Pulmonary artery endothelial cell (primary cell): ENCODE measurements at regions not wholly inside any gene's neighbourhood (a gene's known extent, or its start where the extent isn't known, plus 50 kb on each side); places are given as distances from the start of the nearest gene placed in this dataset.

ENCODE experiments used
- DNase-seq: peaks from one replicate; pipeline ENCODE4 v3.0.0-alpha.2; 2011; ENCODE audit warnings: low read depth, low spot score

DNA sequence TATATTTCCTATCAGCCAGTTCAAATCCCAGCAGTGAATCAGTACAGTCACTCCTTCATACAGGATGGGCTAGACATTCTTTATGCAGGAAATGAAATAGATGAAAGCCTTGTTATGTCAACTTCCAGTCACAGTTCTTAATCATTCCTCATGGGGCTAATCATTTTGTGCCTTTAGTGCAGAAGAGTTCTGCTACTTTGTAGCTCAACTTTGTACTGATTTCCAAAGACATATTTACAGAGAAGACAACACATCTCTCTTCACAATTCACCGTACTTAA is 593.9 kb upstream of the NETO1 start:
- no peak for DNase-seq

DNA sequence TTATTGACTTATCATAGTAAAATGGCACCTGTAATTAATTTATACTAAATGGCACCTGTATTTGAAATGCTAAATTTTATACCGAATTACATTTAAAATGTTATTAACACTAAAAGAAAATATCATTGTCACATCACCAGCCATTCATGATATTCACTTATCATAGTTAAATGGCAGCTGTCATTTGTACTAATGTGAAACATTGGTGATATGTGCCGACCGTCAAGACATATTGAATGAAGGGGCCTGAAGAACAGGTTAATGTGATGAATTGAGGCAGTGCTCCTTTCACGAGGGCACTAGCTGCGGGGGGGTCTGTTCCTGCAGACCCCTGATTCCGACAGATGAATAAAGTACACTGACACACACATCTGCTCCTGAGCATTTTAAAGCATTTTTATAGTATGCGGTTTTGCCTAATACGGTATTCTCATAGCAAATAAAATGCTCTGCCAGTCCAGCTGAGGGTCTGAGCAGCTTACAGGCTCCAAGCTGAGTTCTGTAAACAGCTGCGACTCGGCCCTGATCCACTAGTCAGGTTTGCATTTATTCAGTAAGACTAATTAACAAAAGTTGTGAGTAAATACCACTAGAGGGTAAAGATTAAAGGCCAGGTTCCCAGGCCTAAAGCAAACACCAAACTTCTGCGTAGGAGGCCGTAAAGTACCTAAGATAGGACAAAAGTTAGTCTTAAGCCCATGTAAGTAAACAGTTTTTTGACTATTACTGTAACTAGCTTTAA is 593.4 kb upstream of the NETO1 start:
- DNase-seq = no peak

DNA sequence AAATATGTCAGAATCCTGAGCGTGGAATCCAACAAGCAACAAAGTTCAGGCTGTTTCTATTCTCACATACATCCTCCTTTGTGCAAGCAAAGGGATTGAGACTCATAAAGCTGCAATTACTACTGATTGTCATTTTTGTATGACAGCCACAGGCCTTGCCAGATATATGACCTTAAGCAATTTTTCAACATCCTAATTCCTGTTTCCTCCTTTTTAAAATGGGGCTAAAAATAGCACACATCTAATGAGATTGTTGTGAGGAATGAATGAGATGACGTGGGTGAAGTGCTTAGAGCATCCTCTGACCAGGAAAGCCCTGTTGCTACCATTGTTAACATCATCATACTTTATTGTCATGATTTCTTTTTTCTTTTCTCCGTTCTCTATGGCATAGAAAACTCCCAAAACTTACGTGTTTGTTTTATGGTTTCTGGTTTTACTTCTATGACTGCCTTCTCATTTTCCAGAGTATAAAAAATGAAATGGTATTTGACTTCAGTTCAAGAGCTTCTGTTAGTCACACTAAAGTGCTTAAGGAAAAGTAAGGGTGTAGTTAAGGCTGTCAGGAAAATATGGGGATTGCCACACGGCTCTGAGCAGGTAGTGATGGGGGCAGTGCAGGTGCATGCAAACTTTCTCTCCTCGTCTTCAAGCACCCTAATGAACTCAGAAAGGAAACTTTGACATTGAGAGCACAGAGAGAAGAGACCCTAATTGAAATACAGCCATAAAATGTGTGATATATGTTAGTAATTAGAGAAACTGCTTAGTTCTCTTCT is 590.6 kb upstream of the NETO1 start:
- DNase-seq = no peak

DNA sequence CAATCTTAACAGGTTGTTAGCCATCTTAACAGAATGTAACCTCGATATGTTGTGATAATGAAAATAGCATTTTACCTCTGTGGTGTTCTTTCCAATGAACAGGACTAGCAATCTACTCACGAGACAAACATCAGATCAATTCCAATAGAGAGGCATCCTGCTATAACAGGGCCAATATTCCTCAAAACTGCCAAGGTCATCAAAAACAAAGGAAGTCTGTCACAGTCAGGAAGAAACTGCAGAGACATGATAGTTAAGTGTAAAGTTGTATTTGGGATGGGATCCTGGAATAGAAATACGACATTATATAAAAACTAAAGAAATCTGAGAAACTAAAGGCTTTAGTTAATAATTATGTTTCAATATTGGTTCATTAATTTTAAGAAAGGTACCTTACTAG is 588.9 kb upstream of the NETO1 start:
- no peak for DNase-seq

DNA sequence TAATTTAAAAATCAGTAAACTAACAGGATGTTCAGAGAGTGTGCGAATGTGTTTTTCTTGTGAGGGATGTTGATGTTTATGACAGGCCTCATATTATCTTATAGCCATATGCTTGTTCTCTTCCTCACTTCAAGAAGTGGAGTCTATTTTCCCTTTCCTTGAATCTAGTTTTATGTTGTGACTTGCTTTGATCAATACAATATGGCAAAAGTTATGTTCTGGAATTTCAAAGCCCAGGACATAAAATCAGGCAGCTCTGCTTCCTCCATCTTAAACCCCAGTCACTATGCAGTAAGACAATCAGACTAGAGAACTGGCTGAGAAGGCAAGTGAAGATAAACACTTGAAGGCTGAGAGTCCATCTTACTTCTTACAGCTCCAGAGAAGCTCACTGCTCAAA is 585.1 kb upstream of the NETO1 start:
- no peak for DNase-seq

DNA sequence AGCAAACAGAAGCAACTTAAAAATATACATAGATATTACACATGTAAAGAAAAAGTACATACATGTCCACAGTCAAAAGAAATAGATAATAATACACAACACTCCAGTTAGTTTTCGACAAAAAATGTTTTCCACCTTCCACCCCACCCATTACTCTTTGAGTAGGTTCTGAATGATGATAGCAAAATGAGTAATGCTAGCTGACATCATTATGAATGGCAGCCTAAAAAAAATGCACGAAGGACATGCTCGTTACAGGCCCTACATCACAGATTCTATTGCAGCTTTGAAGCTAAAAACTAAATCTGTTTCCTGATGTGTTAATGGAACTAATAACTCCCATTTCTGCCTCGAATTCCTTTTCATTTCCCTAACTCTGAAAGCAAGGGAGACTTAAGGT is 578.7 kb upstream of the NETO1 start:
- no peak for DNase-seq

DNA sequence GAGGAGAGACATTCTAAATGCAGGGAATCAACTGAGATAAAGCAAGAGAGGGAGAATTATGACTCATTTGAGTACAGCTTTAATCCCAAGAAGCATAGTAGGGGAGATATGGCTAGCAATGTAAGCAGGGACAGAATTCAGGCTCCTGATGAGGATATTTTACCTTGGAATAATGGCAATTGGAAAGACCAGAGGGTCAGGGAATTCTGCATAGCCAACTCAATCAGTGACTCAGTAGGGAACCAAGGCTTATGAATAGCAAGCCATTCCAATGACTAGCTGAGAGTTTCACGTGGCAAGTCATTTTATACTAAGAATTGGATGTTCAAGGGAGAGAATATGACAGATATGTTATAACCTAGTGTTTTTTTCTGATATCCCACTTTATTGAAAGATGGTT is 563.8 kb upstream of the NETO1 start:
- DNase-seq = no peak

DNA sequence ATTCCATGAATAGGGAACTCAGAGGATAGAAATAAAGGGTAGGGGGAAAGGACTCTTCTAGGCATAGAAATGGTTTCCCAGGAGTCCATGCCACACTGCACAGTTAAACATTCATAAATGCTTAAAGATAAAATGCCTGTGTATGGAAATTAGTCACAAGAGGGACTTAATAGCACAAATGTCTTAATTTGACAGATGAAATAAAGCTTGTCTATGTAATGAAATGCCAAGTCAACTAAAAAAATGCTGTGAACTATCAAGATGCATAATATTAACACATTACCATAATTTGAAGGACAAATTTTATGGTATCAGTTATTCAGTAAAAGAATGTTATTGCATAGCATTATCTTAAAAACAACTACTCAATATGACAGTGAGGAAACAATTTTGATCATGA is 553.2 kb upstream of the NETO1 start:
- DNase-seq = no peak

DNA sequence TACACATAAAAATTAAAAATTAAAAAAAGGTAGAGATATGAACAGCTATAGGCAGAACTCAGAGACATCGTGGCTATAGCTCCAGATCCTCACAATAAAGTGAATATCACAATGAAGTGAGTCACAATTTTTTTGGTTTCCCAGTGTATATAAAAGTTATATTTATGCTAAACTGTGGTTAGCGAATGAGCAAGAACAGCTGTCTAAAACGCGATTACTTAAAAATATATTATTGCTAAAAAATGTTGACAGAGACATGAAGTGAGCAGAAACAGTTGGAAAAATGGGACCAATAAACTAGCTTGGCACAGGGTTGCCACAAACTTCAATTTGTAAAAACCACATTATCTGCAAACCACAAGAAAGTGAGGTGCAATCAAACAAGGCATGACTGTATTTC is 551.7 kb upstream of the NETO1 start:
- DNase-seq = no peak

DNA sequence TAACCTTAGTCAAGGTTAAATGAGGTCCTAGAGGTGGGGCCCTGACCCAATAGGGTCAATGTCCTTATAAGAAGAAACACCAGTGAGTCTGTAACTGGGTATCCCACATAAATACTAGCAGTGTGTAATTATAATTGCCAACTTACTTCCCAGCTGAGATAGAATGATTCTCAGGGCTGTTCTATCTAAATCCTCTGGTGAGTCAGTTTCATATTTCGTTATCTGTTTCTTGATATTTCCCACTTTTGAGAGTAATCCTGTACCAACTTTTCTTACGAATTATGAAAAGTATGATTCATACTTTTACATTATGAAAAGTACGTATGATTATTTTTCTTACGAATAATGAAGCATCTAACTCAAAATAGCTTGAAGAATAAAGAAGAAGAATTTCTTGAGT is 546.8 kb upstream of the NETO1 start:
- DNase-seq = no peak

DNA sequence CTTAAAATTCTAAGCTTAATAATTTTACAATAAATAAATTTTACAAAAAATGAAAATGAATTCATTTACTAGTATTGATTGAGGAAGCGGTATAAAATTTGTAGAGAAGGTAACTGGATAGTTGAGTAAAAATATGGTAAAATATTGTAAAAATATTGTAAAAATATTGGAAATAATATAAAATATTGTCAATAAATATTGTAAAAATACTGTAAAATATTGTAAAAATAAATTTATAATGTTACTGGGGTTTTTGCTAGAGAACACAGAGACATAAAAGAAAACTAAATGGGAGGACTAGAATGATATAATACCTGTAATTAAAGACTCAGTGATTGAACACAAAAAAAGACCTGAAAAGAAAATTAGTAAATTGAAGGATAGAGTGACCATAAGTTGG is 546.3 kb upstream of the NETO1 start:
- no peak for DNase-seq

DNA sequence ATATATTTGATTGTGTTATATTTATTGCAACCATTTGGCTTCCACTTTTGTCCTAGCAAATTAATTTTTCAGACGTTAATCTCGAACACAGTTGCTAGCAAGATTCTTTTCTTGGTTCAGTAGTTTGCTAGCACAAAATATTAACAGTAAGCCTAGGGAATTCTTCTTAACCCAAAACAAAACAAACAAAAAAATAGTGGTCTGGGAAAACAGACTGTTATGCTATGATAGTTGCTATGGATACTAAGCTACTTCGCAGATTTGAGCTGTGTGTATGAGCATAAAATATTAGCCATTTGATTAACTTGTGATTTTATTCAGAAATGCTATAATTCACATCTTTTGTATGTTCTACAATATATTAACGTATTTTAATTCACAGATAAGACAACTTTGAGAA is 541.5 kb upstream of the NETO1 start:
- DNase-seq = no peak

DNA sequence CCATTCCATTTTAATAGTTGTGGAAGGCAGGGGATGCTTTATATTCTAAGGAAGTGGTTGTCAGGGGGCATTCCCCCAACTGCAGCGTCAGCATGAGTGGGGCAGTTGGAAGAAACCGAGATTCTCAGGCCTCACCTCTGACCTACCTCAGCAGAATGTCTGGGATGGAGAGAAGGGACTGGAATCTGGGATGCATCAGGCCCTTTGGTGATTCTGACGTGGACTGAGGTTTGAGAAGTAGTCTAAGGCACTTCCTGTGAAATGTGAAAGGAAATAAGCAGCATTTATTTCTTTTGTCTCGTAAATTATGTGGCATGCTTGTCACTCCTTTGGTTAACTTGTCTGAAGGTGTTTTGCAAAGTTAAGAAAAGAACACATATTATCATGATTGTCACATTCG is 540.7 kb upstream of the NETO1 start:
- DNase-seq = no peak

DNA sequence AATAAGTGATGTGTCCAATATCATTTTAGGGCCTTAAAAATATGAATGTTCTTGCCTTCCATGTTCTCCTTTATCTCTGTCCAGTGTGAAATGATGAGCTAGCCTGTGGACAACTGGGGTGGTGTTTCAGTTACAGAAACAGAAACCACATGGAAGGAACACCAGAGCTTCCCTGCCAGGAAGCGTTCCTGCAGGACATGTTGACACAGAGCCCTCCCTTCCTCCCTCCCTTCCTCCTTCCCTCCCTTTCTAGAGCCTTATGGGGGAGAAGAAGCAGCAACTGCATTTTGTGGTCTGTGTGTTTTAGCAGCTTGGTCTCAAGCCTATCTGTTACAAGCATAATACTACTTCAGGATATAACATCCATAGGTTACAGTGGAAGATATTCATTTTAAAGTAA is 539.7 kb upstream of the NETO1 start:
- DNase-seq = no peak

DNA sequence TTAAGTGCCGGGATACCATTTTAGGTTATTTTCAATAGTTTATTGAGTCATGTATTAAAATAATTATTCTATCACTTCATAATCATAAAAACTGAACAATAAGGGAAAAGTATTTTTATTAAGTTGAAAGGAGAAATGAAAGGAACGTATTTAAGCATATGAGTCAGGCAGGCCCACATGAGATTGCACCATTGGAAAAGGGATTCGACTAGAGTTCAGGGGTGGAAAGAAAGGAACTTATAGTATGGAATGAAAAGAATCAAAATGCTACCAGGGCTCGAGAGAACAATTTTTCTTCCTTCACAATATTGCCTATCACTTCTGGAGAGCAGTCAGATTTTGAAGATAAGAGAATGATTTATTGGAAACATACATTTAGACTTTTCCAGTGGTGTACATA is 516.5 kb upstream of the NETO1 start:
- no peak for DNase-seq

DNA sequence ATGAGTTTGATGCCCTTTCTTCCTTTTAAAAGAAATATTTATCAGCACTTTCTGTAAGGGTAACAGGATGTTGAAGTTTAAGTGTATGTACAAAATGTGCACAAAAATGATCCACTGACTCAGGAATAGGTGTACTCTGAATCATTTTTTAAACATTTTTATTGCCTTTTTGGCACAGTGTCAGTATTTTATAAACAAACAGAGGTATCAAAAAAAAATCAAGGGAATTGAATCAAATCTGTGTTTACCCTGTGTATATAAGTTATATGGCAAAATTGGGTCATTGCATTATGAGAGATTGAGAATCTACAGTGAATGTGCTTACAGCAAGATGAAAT is 513.9 kb upstream of the NETO1 start:
- DNase-seq = no peak

DNA sequence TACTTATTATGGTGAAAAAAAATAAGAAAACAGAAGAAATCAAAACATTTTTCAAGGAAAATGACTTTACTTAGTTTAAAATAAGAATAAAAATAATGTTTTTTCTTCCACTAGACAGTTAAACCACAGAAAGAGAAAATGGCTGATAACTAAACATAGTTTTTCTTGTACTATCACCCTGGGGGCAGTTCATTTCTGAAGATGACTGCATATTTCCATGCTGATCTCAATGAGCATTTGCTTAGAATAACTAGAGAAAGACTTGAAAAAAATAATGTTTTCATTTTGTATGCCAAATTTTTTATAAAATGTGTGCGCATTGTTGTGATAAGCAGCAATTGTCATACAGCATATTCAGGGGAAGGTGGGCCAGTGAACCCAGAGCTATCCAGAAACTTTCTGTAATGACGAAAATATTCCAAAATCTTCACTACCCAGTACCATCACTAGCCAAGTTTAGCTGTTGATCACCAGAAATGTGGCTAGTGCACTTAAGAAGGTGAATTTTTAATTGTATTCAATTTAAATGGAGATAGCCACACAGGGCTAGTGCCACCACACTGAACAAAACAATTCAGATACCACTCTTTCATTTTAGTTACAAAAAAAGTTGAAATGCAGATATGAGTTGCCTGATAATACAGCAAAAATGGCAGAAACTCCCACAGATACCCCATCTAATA is 513.4 kb upstream of the NETO1 start:
- no peak for DNase-seq

DNA sequence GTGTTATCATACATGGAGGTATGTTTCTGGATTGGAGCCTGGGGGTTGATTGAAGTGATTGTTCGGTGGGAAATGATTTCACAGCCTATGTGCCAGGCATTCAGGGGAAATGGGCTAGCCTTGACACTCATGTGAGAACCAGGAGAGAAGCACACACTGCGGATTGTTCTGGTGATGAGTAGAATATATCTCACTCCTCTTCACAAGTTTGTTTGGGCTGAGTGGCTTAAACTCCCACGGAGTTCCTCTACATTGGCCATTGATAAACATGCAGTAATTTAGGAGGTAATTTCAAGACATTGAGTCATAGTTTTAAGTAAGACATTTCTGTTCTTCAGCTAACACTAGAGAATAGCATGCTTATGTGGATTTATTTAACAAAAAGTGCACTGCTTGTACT is 498.9 kb upstream of the NETO1 start:
- no peak for DNase-seq

DNA sequence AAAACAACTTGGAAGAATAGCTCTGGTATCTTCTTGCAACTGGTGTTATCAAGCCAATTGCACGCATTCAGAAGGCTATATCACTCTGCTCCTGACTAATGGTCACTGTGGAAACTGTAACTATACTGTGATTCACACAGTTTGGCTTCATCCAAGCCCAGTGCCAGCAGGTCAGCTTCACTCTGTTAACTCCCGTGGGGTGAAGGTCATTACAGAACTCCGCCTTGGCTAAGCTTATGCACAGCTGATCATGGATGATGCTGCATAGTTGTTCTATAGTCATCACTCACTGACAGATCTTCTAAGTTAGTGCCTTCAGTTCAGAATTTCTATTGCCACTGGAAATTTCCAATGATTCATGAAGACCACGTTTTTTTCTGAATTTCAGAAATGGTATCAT is 497.2 kb upstream of the NETO1 start:
- DNase-seq = no peak

DNA sequence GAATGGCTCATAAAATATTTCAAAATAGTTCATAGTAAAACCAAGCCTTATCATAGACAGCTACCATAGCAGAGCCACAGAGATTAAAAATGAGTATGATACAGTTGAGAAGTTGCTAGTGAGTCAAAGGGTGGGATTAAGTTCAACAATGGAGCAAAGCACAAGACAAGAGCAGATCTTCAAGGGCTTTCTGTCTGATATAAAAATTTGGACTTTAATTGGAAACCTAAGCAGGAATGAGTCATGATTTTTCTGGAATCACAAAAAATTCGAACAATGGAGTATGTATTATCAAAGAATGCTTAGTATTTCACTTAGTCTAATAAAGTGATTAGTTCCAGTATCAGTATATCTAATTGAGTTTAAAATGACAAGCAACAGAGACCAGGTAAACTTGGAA is 487.3 kb upstream of the NETO1 start:
- no peak for DNase-seq

DNA sequence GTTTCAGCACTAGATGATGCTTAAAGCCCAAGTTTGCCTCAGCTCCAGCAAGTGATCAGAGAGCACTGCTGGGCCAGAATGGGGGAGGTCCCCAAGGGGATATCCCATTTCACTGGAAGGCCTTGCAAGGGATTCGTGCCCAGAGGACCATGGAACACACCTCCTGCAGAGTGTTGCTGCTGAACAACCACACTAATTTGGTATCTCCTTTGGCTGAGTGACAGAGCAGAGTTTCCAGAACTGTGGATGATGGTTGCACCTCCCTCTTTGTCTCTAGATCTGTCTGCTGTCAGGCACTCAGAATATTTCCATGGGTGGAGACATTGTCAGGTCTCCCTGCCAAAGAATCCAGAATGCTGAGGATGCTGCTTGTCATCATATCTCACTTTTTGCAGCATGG is 484.8 kb upstream of the NETO1 start:
- DNase-seq = no peak

DNA sequence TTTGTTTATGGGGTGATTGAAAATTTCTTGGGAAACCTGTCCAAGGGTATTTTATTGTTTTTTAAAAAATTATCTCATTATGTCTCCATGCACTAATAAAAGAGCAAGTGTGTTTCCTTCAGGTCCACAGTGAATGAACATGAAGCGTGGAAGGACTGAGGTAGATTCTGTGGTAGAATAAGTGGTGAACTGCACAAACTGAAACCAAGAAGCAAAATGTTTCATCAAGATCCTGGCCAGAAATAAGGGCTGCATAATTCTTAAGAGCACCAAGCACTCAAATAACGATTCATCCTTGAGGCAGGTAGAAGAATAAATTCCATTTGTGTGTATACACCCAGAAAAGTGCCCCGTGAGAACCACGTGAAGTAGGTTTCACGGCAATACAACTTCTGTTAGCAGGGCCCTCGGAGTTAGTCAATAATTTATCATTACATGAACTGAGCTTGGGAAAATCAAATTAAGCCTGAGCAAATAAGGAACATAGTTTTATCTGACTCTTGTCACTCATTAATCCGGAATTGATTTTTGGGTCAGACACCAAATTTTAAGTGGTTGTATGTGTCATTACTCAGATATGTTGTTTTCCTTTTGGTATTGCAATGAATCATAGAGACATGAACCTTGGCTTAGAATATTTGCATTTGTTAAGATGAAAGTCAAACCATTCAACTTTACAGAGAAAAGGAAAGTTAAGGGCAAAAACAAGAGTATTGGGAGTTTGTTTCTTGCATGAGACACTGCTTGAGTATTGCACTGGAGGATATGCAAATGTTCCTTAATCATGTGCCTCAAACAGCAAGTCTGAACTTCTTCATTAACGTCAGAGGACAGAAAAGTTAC is 472.6 kb upstream of the NETO1 start:
- no peak for DNase-seq
